H1 (cell line): ENCODE measurements at regions not wholly inside any gene's neighbourhood (a gene's known extent, or its start where the extent isn't known, plus 50 kb on each side); places are given as distances from the start of the nearest gene placed in this dataset.

Source experiments
- CTCF ChIA-PET: fragments of 300-600 bp; sonication (Branson Sonifier 250); formaldehyde crosslinking; loops from one replicate; lab custom pipeline; 2021; ENCODE audit not compliant: partially characterized antibody; lab: Charles Lee
- POLR2A ChIA-PET: fragments of 300-600 bp; sonication (Branson Sonifier 250); formaldehyde crosslinking; loops from one replicate; lab custom pipeline; 2021; ENCODE audit warnings: inconsistent platforms; ENCODE audit not compliant: partially characterized antibody; lab: Charles Lee
- DNase-seq, 2 experiments: peaks; one replicate each; pipeline versions ENCODE4 v3.0.0 to v3.0.0-alpha.2; 2010 to 2022; ENCODE audit warnings: low spot score in 2 of 2, low read depth in 1 of 2, mixed read lengths in 1 of 2
- FAIRE-seq: peaks from 2 replicates; lab custom pipeline; 2011; peaks lifted over from hg19 to GRCh38; lab: Jason Lieb, UNC
- H2AFZ ChIP-seq: 2 replicates; pipeline ENCODE4 v1.8.1; 2012; ENCODE audit warnings: low read length, inconsistent platforms
- H2AK5ac ChIP-seq: 2 replicates; pipeline ENCODE4 v1.6.1; 2013; ENCODE audit warnings: low read depth, low read length
- H2BK120ac ChIP-seq: replicated peaks from 2 replicates; pipeline ENCODE3; 2013; ENCODE audit warnings: low read depth, low read length, inconsistent platforms
- H2BK12ac ChIP-seq: 2 replicates; pipeline ENCODE4 v1.6.1; 2013; ENCODE audit warnings: low read depth, low read length
- H2BK15ac ChIP-seq: 2 replicates; pipeline ENCODE4 v1.6.1; 2013; ENCODE audit warnings: low read length
- H2BK20ac ChIP-seq: 2 replicates; pipeline ENCODE4 v1.6.1; 2013; ENCODE audit warnings: low read length
- H2BK5ac ChIP-seq: 2 replicates; pipeline ENCODE4 v1.6.1; 2013; ENCODE audit warnings: low read depth, low read length
- H3K14ac ChIP-seq: 2 replicates; pipeline ENCODE4 v1.6.1; 2013; ENCODE audit warnings: inconsistent platforms; ENCODE audit not compliant: insufficient read length
- H3K18ac ChIP-seq: 2 replicates; pipeline ENCODE4 v1.6.1; 2013; ENCODE audit warnings: low read length; ENCODE audit errors: extremely low read depth
- H3K23ac ChIP-seq: 2 replicates; pipeline ENCODE4 v1.6.1; 2013; ENCODE audit warnings: inconsistent platforms; ENCODE audit not compliant: insufficient read length
- H3K23me2 ChIP-seq: 2 replicates; pipeline ENCODE4 v1.6.1; 2013; ENCODE audit warnings: low read depth, low read length
- H3K27ac ChIP-seq: 2 replicates; pipeline ENCODE4 v1.6.1; 2011; ENCODE audit warnings: low read depth, low read length, inconsistent platforms
- H3K27me3 ChIP-seq, 4 experiments: replicated peaks in 1 of 4; 1 replicate in 1 of 4; 2 replicates in 3 of 4; pipeline versions ENCODE4 v1.6.1 to v1.8.1; 2011 to 2013; ENCODE audit warnings: low read length in 3 of 4, mild to moderate bottlenecking in 3 of 4, inconsistent platforms in 2 of 4, mixed read lengths in 2 of 4, moderate library complexity in 1 of 4; ENCODE audit not compliant: control insufficient read depth in 3 of 4, insufficient read depth in 3 of 4; ENCODE audit errors: extremely low read depth in 1 of 4
- H3K36me3 ChIP-seq, 4 experiments: 2 replicates each; pipeline versions ENCODE4 v1.6.1 to v1.8.1; 2011 to 2013; ENCODE audit warnings: mild to moderate bottlenecking in 4 of 4, low read length in 3 of 4, moderate library complexity in 2 of 4, control low read depth in 1 of 4, inconsistent platforms in 1 of 4; ENCODE audit not compliant: insufficient read depth in 4 of 4, control insufficient read depth in 2 of 4
- H3K4ac ChIP-seq: replicated peaks from 2 replicates; pipeline ENCODE3; 2013; ENCODE audit warnings: low read length, low read depth, mixed read lengths, inconsistent platforms; ENCODE audit not compliant: insufficient read length
- H3K4me1 ChIP-seq, 4 experiments: replicated peaks in 1 of 4; 1 replicate in 1 of 4; 2 replicates in 3 of 4; pipeline versions ENCODE4 v1.6.1 to v1.8.1; 2011 to 2013; ENCODE audit warnings: low read length in 3 of 4, inconsistent platforms in 2 of 4, mixed read lengths in 1 of 4; ENCODE audit not compliant: insufficient read depth in 4 of 4, control insufficient read depth in 3 of 4
- H3K4me2 ChIP-seq, 2 experiments: 2 replicates each; pipeline versions ENCODE4 v1.6.1 to v1.8.1; 2011 to 2013; ENCODE audit warnings: low read depth in 2 of 2, low read length in 2 of 2, control low read depth in 1 of 2, inconsistent platforms in 1 of 2, mild to moderate bottlenecking in 1 of 2; ENCODE audit not compliant: insufficient read depth in 1 of 2
- H3K4me3 ChIP-seq, 4 experiments: fragments of 200-600, 300-600 bp in 1 of 4; sonication (generic), shearing (Covaris generic), sonication (Bioruptor Twin) in 1 of 4; 2 replicates each; pipeline versions ENCODE4 v1.5.1 to v1.8.1; 2011 to 2016; ENCODE audit warnings: low read length in 4 of 4, low read depth in 3 of 4, control low read depth in 2 of 4, inconsistent platforms in 2 of 4, mild to moderate bottlenecking in 2 of 4, mixed read lengths in 1 of 4, moderate library complexity in 1 of 4; ENCODE audit not compliant: insufficient read depth in 2 of 4; ENCODE audit errors: extremely low read depth in 1 of 4
- H3K56ac ChIP-seq: replicated peaks from 2 replicates; pipeline ENCODE3; 2013; ENCODE audit warnings: low read depth, mild to moderate bottlenecking, mixed read lengths, low read length, inconsistent platforms; ENCODE audit not compliant: insufficient read length
- H3K79me1 ChIP-seq: 2 replicates; pipeline ENCODE4 v1.6.1; 2013; ENCODE audit warnings: low read depth, low read length, control low read depth
- H3K79me2 ChIP-seq, 2 experiments: 2 replicates each; pipeline versions ENCODE4 v1.6.1 to v1.8.1; 2012 to 2013; ENCODE audit warnings: low read length in 2 of 2, mild to moderate bottlenecking in 2 of 2, inconsistent platforms in 1 of 2; ENCODE audit not compliant: insufficient read depth in 2 of 2, control insufficient read depth in 1 of 2
- H3K9ac ChIP-seq, 4 experiments: replicated peaks in 1 of 4; 1 replicate in 1 of 4; 2 replicates in 3 of 4; pipeline versions ENCODE4 v1.6.1 to v1.8.1; 2011 to 2013; ENCODE audit warnings: low read depth in 3 of 4, low read length in 3 of 4, control low read depth in 2 of 4, mild to moderate bottlenecking in 2 of 4, moderate library complexity in 2 of 4, inconsistent platforms in 1 of 4; ENCODE audit errors: extremely low read depth in 1 of 4
- H3K9me3 ChIP-seq, 2 experiments: 2 replicates each; pipeline versions ENCODE4 v1.6.1 to v1.8.1; 2012 to 2013; ENCODE audit warnings: mild to moderate bottlenecking in 2 of 2, moderate library complexity in 2 of 2, control low read depth in 1 of 2, inconsistent platforms in 1 of 2, low read depth in 1 of 2, low read length in 1 of 2, mixed read lengths in 1 of 2; ENCODE audit not compliant: insufficient read depth in 2 of 2
- H4K20me1 ChIP-seq, 2 experiments: replicated peaks in 1 of 2; 2 replicates each; pipeline versions ENCODE3 to v1.8.1; 2011 to 2013; ENCODE audit warnings: inconsistent platforms in 2 of 2, low read length in 2 of 2, mild to moderate bottlenecking in 1 of 2; ENCODE audit not compliant: insufficient read depth in 2 of 2, control insufficient read depth in 1 of 2
- H4K5ac ChIP-seq: 2 replicates; pipeline ENCODE4 v1.6.1; 2013; ENCODE audit warnings: low read length, low read depth, mixed read lengths, inconsistent platforms; ENCODE audit not compliant: insufficient read length
- H4K8ac ChIP-seq: 2 replicates; pipeline ENCODE4 v1.8.0; 2013; ENCODE audit warnings: mild to moderate bottlenecking, moderate library complexity, low read length, inconsistent platforms; ENCODE audit not compliant: insufficient read depth; ENCODE audit errors: extremely low read depth
- H4K91ac ChIP-seq: replicated peaks from 2 replicates; pipeline ENCODE3; 2013; ENCODE audit warnings: low read length, mixed read lengths, inconsistent platforms; ENCODE audit not compliant: insufficient read length
- CBX8 ChIP-seq: fragments of 300-800, 300-1000 bp; sonication (generic); IDR thresholded peaks from 2 replicates; pipeline ENCODE4 v1.7.1; 2016; ENCODE audit warnings: low read depth, low read length, borderline replicate concordance
- EZH2 ChIP-seq: fragments of 200-600 bp; sonication (generic); IDR thresholded peaks from 2 replicates; pipeline ENCODE4 v1.7.1; 2012; ENCODE audit warnings: low read depth, mild to moderate bottlenecking, moderate library complexity, low read length, inconsistent platforms; ENCODE audit not compliant: severe bottlenecking
- GABPA ChIP-seq: IDR thresholded peaks from 2 replicates; pipeline ENCODE4 v1.6.1; 2011; ENCODE audit warnings: mild to moderate bottlenecking, low read length, moderate library complexity, borderline replicate concordance; ENCODE audit not compliant: insufficient read depth
- PHF8 ChIP-seq: fragments of 200-600 bp; sonication (generic); conservative IDR thresholded peaks from 2 replicates; pipeline ENCODE4 v1.7.1; 2012; ENCODE audit warnings: low read depth, mild to moderate bottlenecking, inconsistent platforms, low read length, moderate library complexity
- RBBP5 ChIP-seq: IDR thresholded peaks from 2 replicates; pipeline ENCODE4 v1.7.1; 2012; ENCODE audit warnings: low read depth, mild to moderate bottlenecking, inconsistent platforms, low read length, moderate library complexity, borderline replicate concordance
- RFX5 ChIP-seq: IDR thresholded peaks from 2 replicates; pipeline ENCODE4 v1.6.1; 2011; ENCODE audit warnings: low read depth, low read length, improper control_type of control experiment, borderline replicate concordance
- SP1 ChIP-seq: IDR thresholded peaks from 2 replicates; pipeline ENCODE4 v1.6.1; 2011; ENCODE audit warnings: low read depth, low read length
- SP2 ChIP-seq: IDR thresholded peaks from 2 replicates; pipeline ENCODE4 v1.6.1; 2012; ENCODE audit warnings: mild to moderate bottlenecking, low read length, inconsistent platforms
- SUZ12 ChIP-seq: fragments of 200-600 bp; sonication (generic); IDR thresholded peaks from 2 replicates; pipeline ENCODE4 v1.6.1; 2012; ENCODE audit warnings: mild to moderate bottlenecking, inconsistent platforms, low read length, moderate library complexity, mixed read lengths
- ZNF274 ChIP-seq: IDR thresholded peaks from 2 replicates; pipeline ENCODE4 v1.7.0; 2012; ENCODE audit warnings: low read length, borderline replicate concordance; ENCODE audit errors: extremely low read depth

- H4K8ac ChIP-seq, result no peak overlapping the region
- ChIA-PET CTCF (interaction anchor here (1.1 to 1.6 kb wide), 4 partner anchors 13 to 348 kb away, joined by 3 to 5 read pairs (median 4); no protein-coding TSS in a partner anchor), POLR2A (no interaction called here)
- no peak overlapping the region for H3K56ac ChIP-seq
- no peak overlapping the region for H2BK120ac ChIP-seq
- DNase-seq (no peak), FAIRE-seq (no peak)
- no peaks in the 10 kb centered on the region for H3K4me1 ChIP-seq
- no peak overlapping the region for H2BK20ac ChIP-seq
- H3K79me2 ChIP-seq, result no peaks in the 10 kb centered on the region
- no peaks in the 10 kb centered on the region for H3K9me3 ChIP-seq
- no peaks in the 10 kb centered on the region for H3K36me3 ChIP-seq
- no peak overlapping the region for H2BK5ac ChIP-seq
- no peaks in the 10 kb centered on the region for H3K27me3 ChIP-seq
- no peak overlapping the region for H3K4me3 ChIP-seq
- H3K4me2 ChIP-seq, result no peak overlapping the region
- no peak overlapping the region for H3K9ac ChIP-seq
- no peak overlapping the region for H2AFZ ChIP-seq
- no peak overlapping the region for H3K4ac ChIP-seq
- H3K14ac ChIP-seq, result no peak overlapping the region
- TF ChIP-seq GABPA, result no peak
- TF ChIP-seq ZNF274, result no peak
- no peak for TF ChIP-seq RBBP5
- TF ChIP-seq SP2, result no peak
- no peak for TF ChIP-seq CBX8
- no peak for TF ChIP-seq SP1
- TF ChIP-seq SUZ12, result no peak
- no peak for TF ChIP-seq PHF8
- TF ChIP-seq RFX5, result no peak
- TF ChIP-seq EZH2, result no peak
- no peaks in the 10 kb centered on the region for H3K79me1 ChIP-seq
- H3K27ac ChIP-seq, result no peak overlapping the region
- no peak overlapping the region for H4K5ac ChIP-seq
- H3K23me2 ChIP-seq, result no peaks in the 10 kb centered on the region
- no peaks in the 10 kb centered on the region for H4K20me1 ChIP-seq
- H2BK12ac ChIP-seq, result no peak overlapping the region
- no peak overlapping the region for H2BK15ac ChIP-seq
- H4K91ac ChIP-seq, result no peak overlapping the region
- H3K23ac ChIP-seq, result no peak overlapping the region
- no peak overlapping the region for H2AK5ac ChIP-seq
- no peak overlapping the region for H3K18ac ChIP-seq
Observed at GRCh38 chr15:69896606-69897005, 201.1 kb downstream of the TLE3 start.
